Jurkat, Clone E6-1 (cell line): ENCODE measurements at regions not wholly inside any gene's neighbourhood (a gene's known extent, or its start where the extent isn't known, plus 50 kb on each side); places are given as distances from the start of the nearest gene placed in this dataset.

Source experiments
- DNase-seq: peaks from one replicate; pipeline ENCODE4 v3.0.0-alpha.2; 2011; ENCODE audit warnings: low read depth, low spot score
- H3K4me3 ChIP-seq: 2 replicates; pipeline ENCODE4 v1.5.1; 2011; ENCODE audit warnings: mild to moderate bottlenecking, low read length, control low read depth, moderate library complexity

GRCh38 chr18:7288544-7288943 lies 57.7 kb downstream of the LRRC30 start:
- H3K4me3 ChIP-seq: no peak overlapping the region
- no peak for DNase-seq

GRCh38 chr18:7290077-7290476 lies 59.2 kb downstream of the LRRC30 start:
- H3K4me3 ChIP-seq: no peak overlapping the region
- no peak for DNase-seq

- no peak overlapping the region for H3K4me3 ChIP-seq
Observed at GRCh38 chr18:7291046-7291445, 60.2 kb downstream of the LRRC30 start.

GRCh38 chr18:7298149-7298548 lies 67.3 kb downstream of the LRRC30 start:
- no peak overlapping the region for H3K4me3 ChIP-seq
- no peak for DNase-seq

More at GRCh38 chr18:7291046-7291445, 60.2 kb downstream of the LRRC30 start:
- DNase-seq: no peak

- H3K4me3 ChIP-seq: no peak overlapping the region
- DNase-seq: no peak
Observed at GRCh38 chr18:7301094-7301493, 70.2 kb downstream of the LRRC30 start.

- H3K4me3 ChIP-seq: no peak overlapping the region
- no peak for DNase-seq
Observed at GRCh38 chr18:7303316-7304060, 72.6 kb downstream of the LRRC30 start.

GRCh38 chr18:7304061-7304370 lies 73.1 kb downstream of the LRRC30 start:
- no peak for DNase-seq
- H3K4me3 ChIP-seq: no peak overlapping the region

- no peak for DNase-seq
- no peak overlapping the region for H3K4me3 ChIP-seq
Observed at GRCh38 chr18:7305416-7305815, 74.5 kb downstream of the LRRC30 start.

GRCh38 chr18:7307030-7307429 lies 76.1 kb downstream of the LRRC30 start:
- DNase-seq: no peak

GRCh38 chr18:7307526-7307925 lies 76.6 kb downstream of the LRRC30 start:
- DNase-seq: no peak
- no peak overlapping the region for H3K4me3 ChIP-seq

More at GRCh38 chr18:7307030-7307429, 76.1 kb downstream of the LRRC30 start:
- no peak overlapping the region for H3K4me3 ChIP-seq

GRCh38 chr18:7317804-7318231 lies 86.9 kb downstream of the LRRC30 start:
- H3K4me3 ChIP-seq: no peak overlapping the region
- no peak for DNase-seq

GRCh38 chr18:7319161-7319560 lies 88.3 kb downstream of the LRRC30 start:
- no peak for DNase-seq
- H3K4me3 ChIP-seq: no peak overlapping the region

GRCh38 chr18:7321831-7322230 lies 90.9 kb downstream of the LRRC30 start:
- DNase-seq: no peak
- no peak overlapping the region for H3K4me3 ChIP-seq

- DNase-seq: no peak
- H3K4me3 ChIP-seq: no peak overlapping the region
Observed at GRCh38 chr18:7322817-7323485, 92.1 kb downstream of the LRRC30 start.

- H3K4me3 ChIP-seq: no peak overlapping the region
Observed at GRCh38 chr18:7325126-7325430, 94.2 kb downstream of the LRRC30 start.

GRCh38 chr18:7329016-7329415 lies 98.1 kb downstream of the LRRC30 start:
- no peak overlapping the region for H3K4me3 ChIP-seq
- no peak for DNase-seq

More at GRCh38 chr18:7325126-7325430, 94.2 kb downstream of the LRRC30 start:
- no peak for DNase-seq

- DNase-seq: no peak
- H3K4me3 ChIP-seq: no peak overlapping the region
Observed at GRCh38 chr18:7332452-7332851, 101.6 kb downstream of the LRRC30 start.

GRCh38 chr18:7333025-7333562 lies 102.2 kb downstream of the LRRC30 start:
- no peak for DNase-seq
- H3K4me3 ChIP-seq: no peak overlapping the region

- DNase-seq: no peak
- no peak overlapping the region for H3K4me3 ChIP-seq
Observed at GRCh38 chr18:7334973-7335568, 104.2 kb downstream of the LRRC30 start.

- H3K4me3 ChIP-seq: no peak overlapping the region
- DNase-seq: no peak
Observed at GRCh38 chr18:7336623-7337022, 105.7 kb downstream of the LRRC30 start.
